Thyroid gland (tissue), 4 donors: ENCODE measurements at regions not wholly inside any gene's neighbourhood (a gene's known extent, or its start where the extent isn't known, plus 50 kb on each side); places are given as distances from the start of the nearest gene placed in this dataset.

Source experiments
- DNase-seq, 2 donors: peaks; one replicate each; pipeline ENCODE4 v3.0.0-alpha.2; 2019
- H3K27ac ChIP-seq, 3 donors: fragments of 200-600 bp; sonication (generic); 1 replicate in 2 of 3; 2 replicates in 1 of 3; pipeline ENCODE4 v1.5.1; 2016 to 2019; ENCODE audit warnings: mild to moderate bottlenecking in 1 of 3, moderate library complexity in 1 of 3
- H3K27me3 ChIP-seq: fragments of 200-600 bp; sonication (generic); one replicate; pipeline ENCODE4 v1.5.1; 2019
- H3K36me3 ChIP-seq, 2 donors: fragments of 200-600 bp; sonication (generic); one replicate each; pipeline ENCODE4 v1.5.1; 2016 to 2019
- H3K4me1 ChIP-seq, 2 donors: fragments of 200-600 bp; sonication (generic); one replicate each; pipeline ENCODE4 v1.5.1; 2017 to 2019
- H3K4me3 ChIP-seq, 3 donors: fragments of 200-600 bp; sonication (generic); replicated peaks in 1 of 3; 1 replicate in 2 of 3; 2 replicates in 1 of 3; pipeline ENCODE4 v1.5.1; 2016; ENCODE audit warnings: mild to moderate bottlenecking in 1 of 3
- H3K9me3 ChIP-seq: fragments of 200-600 bp; sonication (generic); one replicate; pipeline ENCODE4 v1.5.1; 2017
- CTCF ChIP-seq, 6 experiments: fragments of 200-600 bp in 3 of 6; fragments of 450-650 bp in 3 of 6; sonication (generic) in 3 of 6; IDR thresholded peaks; one replicate each; pipeline ENCODE4 v1.5.1; 2016 to 2019; ENCODE audit warnings: antibody characterized with exemption in 6 of 6, mild to moderate bottlenecking in 2 of 6, inconsistent platforms in 1 of 6, moderate library complexity in 1 of 6
- POLR2A ChIP-seq, 2 donors: fragments of 450-650 bp; IDR thresholded peaks; one replicate each; pipeline ENCODE4 v1.6.1; 2017; ENCODE audit warnings: antibody characterized with exemption in 2 of 2, mild to moderate bottlenecking in 2 of 2, moderate library complexity in 1 of 2
- WGBS, 2 donors: methylation state at CpG; one replicate each; pipeline ENCODE4 v1.1.5; 2017; 5-methylcytosine and 5-hydroxymethylcytosine counted together
- intact Hi-C: fragments of 100-400 bp; cut with DNase I; formaldehyde crosslinking; loops from one replicate; pipeline ENCODE4 v1.15.1; 2023

GRCh38 chr2:211174021-211174420 lies 617.6 kb downstream of the CPS1 start:
- intact Hi-C loops, result no loop called here
- DNase-seq, result peak; percentile 85 to 86
- Histone ChIP-seq H3K36me3 (no peaks in the 10 kb centered on the region), H3K27ac (peak overlapping the region; percentile 78 to 94 (median 80)), H3K4me3 (no peak overlapping the region), H3K4me1 (peaks cover 31 to 32% of the 10 kb centered on the region in 2 donors), H3K27me3 (no peaks in the 10 kb centered on the region), H3K9me3 (no peaks in the 10 kb centered on the region)
- TF ChIP-seq POLR2A (IDR thresholded peaks at IDR 0.05) (peak in 1 of 2 donors; percentile 35), CTCF (IDR thresholded peaks at IDR 0.05) (peak in 1 of 6 experiments; percentile 14)
- 27 to 40% methylated on average over 2 of the region's 2 CpGs for WGBS, 2 donors

GRCh38 chr2:211174631-211175030 lies 618.2 kb downstream of the CPS1 start:
- TF ChIP-seq CTCF (IDR thresholded peaks at IDR 0.05) (no peak), POLR2A (IDR thresholded peaks at IDR 0.05) (no peak)
- WGBS, 2 donors, result 45 to 48% methylated on average over 4 of the region's 4 CpGs
- no peaks in the 10 kb centered on the region for H3K27me3 ChIP-seq
- no peaks in the 10 kb centered on the region for H3K9me3 ChIP-seq
- H3K4me3 ChIP-seq, result no peak overlapping the region
- intact Hi-C loops, result no loop called here
- DNase-seq, result no peak
- no peaks in the 10 kb centered on the region for H3K36me3 ChIP-seq
- H3K4me1 ChIP-seq, result peaks cover 31 to 32% of the 10 kb centered on the region in 2 donors
- H3K27ac ChIP-seq, result peak overlapping the region; percentile 78 to 94 (median 80)

GRCh38 chr2:211175956-211176355 lies 619.6 kb downstream of the CPS1 start:
- Histone ChIP-seq H3K4me1 (peaks cover 28 to 29% of the 10 kb centered on the region in 2 donors), H3K27ac (no peak overlapping the region), H3K9me3 (no peaks in the 10 kb centered on the region), H3K27me3 (no peaks in the 10 kb centered on the region), H3K4me3 (no peak overlapping the region), H3K36me3 (no peaks in the 10 kb centered on the region)
- no peak for DNase-seq
- intact Hi-C loops, result no loop called here
- 73 to 85% methylated on average over 2 of the region's 2 CpGs for WGBS, 2 donors
- no peak for TF ChIP-seq POLR2A (IDR thresholded peaks at IDR 0.05)
- no peak for TF ChIP-seq CTCF (IDR thresholded peaks at IDR 0.05)

- H3K27me3 ChIP-seq, result no peaks in the 10 kb centered on the region
- no peaks in the 10 kb centered on the region for H3K9me3 ChIP-seq
- no peak overlapping the region for H3K27ac ChIP-seq
- intact Hi-C loops, result no loop called here
- no peak overlapping the region for H3K4me3 ChIP-seq
- no peaks in the 10 kb centered on the region for H3K36me3 ChIP-seq
- TF ChIP-seq POLR2A (IDR thresholded peaks at IDR 0.05), result no peak
- no peak for TF ChIP-seq CTCF (IDR thresholded peaks at IDR 0.05)
- peaks cover 28 to 29% of the 10 kb centered on the region in 2 donors for H3K4me1 ChIP-seq
- DNase-seq, result no peak
These were observed 620.2 kb downstream of the CPS1 start for GRCh38 chr2:211176514-211177141.

GRCh38 chr2:211181626-211182025 lies 625.2 kb downstream of the CPS1 start:
- Histone ChIP-seq H3K27ac (peak overlapping the region; percentile 71 to 86 (median 80)), H3K4me3 (no peak overlapping the region), H3K4me1 (peaks cover 18 to 23% of the 10 kb centered on the region in 2 donors), H3K9me3 (no peaks in the 10 kb centered on the region), H3K36me3 (no peaks in the 10 kb centered on the region), H3K27me3 (no peaks in the 10 kb centered on the region)
- intact Hi-C loops, result no loop called here
- peak in 1 of 2 donors; percentile 30 for TF ChIP-seq POLR2A (IDR thresholded peaks at IDR 0.05)
- TF ChIP-seq CTCF (IDR thresholded peaks at IDR 0.05), result peak in 1 of 6 experiments; percentile 8
- 17 to 35% methylated on average over 5 of the region's 5 CpGs for WGBS, 2 donors
- peak; percentile 82 to 87 for DNase-seq
